Heart left ventricle (tissue), 16 donors: ENCODE measurements at regions not wholly inside any gene's neighbourhood (a gene's known extent, or its start where the extent isn't known, plus 50 kb on each side); places are given as distances from the start of the nearest gene placed in this dataset.

Experiments
- ATAC-seq, 4 donors: fragments of 200-7000 bp; cut with Tn5 transposase; one replicate each; pipeline ENCODE4 v1.9.1; 2020 to 2022; ENCODE audit warnings: moderate library complexity in 4 of 4, mild to moderate bottlenecking in 3 of 4, moderate number of reproducible peaks in 1 of 4
- DNase-seq, 5 donors: peaks; one replicate each; pipeline ENCODE4 v3.0.0-alpha.2; 2020
- H3K27ac ChIP-seq, 12 donors: fragments of 200-600 bp; sonication (generic) in 4 of 12; one replicate each; pipeline versions ENCODE4 v1.5.0 to v1.8.0; 2016 to 2022; ENCODE audit warnings: mild to moderate bottlenecking in 2 of 12
- H3K27me3 ChIP-seq, 9 donors: fragments of 200-600 bp; sonication (generic) in 2 of 9; one replicate each; pipeline versions ENCODE4 v1.5.1 to v1.8.0; 2016 to 2022; ENCODE audit warnings: mild to moderate bottlenecking in 3 of 9
- H3K36me3 ChIP-seq, 9 donors: fragments of 200-600 bp; sonication (generic) in 2 of 9; one replicate each; pipeline versions ENCODE4 v1.5.0 to v1.8.0; 2018 to 2022; ENCODE audit warnings: mild to moderate bottlenecking in 2 of 9
- H3K4me1 ChIP-seq, 12 donors: fragments of 200-600 bp; sonication (generic) in 4 of 12; one replicate each; pipeline versions ENCODE4 v1.5.0 to v1.8.0; 2016 to 2022; ENCODE audit warnings: mild to moderate bottlenecking in 3 of 12
- H3K4me3 ChIP-seq, 12 donors: fragments of 200-600 bp; sonication (generic) in 4 of 12; one replicate each; pipeline versions ENCODE4 v1.5.0 to v1.8.0; 2017 to 2022; ENCODE audit warnings: mild to moderate bottlenecking in 9 of 12, moderate library complexity in 4 of 12
- H3K9me3 ChIP-seq, 12 donors: fragments of 200-600 bp; sonication (generic) in 4 of 12; one replicate each; pipeline versions ENCODE4 v1.5.0 to v1.8.0; 2016 to 2022; ENCODE audit warnings: mild to moderate bottlenecking in 1 of 12
- CTCF ChIP-seq, 12 donors: fragments of 200-600 bp; sonication (generic) in 4 of 12; IDR thresholded peaks; one replicate each; pipeline versions ENCODE4 v1.5.0 to v1.8.0; 2018 to 2022; ENCODE audit warnings: antibody characterized with exemption in 12 of 12, mild to moderate bottlenecking in 5 of 12
- POLR2A ChIP-seq, 2 donors: fragments of 450-650 bp; IDR thresholded peaks; one replicate each; pipeline ENCODE4 v1.6.1; 2017; ENCODE audit warnings: antibody characterized with exemption in 2 of 2, mild to moderate bottlenecking in 2 of 2, moderate library complexity in 2 of 2
- WGBS, 4 donors: extraction: QIAGEN DNeasy Blood & Tissue Kit in 2 of 4; methylation state at CpG; one replicate each; pipeline versions ENCODE4 v1.1.5 to v1.1.7; 2013 to 2018; 5-methylcytosine and 5-hydroxymethylcytosine counted together
- intact Hi-C, 10 donors: fragments of 100-400 bp; cut with DNase I; formaldehyde crosslinking; loops; one replicate each; pipeline versions ENCODE4 v1.11.1 to v1.14.2; 2022
- donor health status: ischemic (EF 13 %, LVEDD 7.1; RV severe dilation, severe dysfunction).
- donor health status: healthy with polysubstance abuse.
- donor health status: DM: no; HTN: yes; CAD: no.
- donor health status: DM: no; HTN: no; CAD: no.
- donor health status: ischemic (EF 25% LVEDD 6.9; RV normal size, moderate dysfunction).
- donor health status: ischemic (EF 25% LVEDD 5.7; RV mildly dilated, moderate dysfunction).
- donor health status: healthy.
- donor health status: DM: yes; HTN: yes; CAD: no.
- donor health status: ischemic (EF 35%, LVEDD 5.7; RV mildly dilated, moderate dysfunction).
- donor health status: nonischemic (EF 11% LVEDD 7.7; RV severe dilation, severe dysfunction).
- donor health status: DM: yes; HTN: yes; CAD: no.
- donor health status: PGD.
- donor health status: ischemic (EF 29% LVEDD 5.4; RV normal size, mild dysfunction).
- donor health status: nonischemic (EF 23%, LVEDD 6.1; RV moderate dilation, normal function).

GRCh38 chr3:187878772-187879518 lies 133.7 kb upstream of the BCL6 start:
- Histone ChIP-seq H3K27ac (no peak overlapping the region), H3K4me3 (no peak overlapping the region), H3K4me1 (no peaks in the 10 kb centered on the region), H3K36me3 (no peaks in the 10 kb centered on the region), H3K27me3 (no peaks in the 10 kb centered on the region), H3K9me3 (no peaks in the 10 kb centered on the region)
- intact Hi-C loops, result no loop called here
- 78 to 86% (median 81%) methylated on average over 4 of the region's 4 CpGs for WGBS, 4 donors
- ATAC-seq, result no peak
- TF ChIP-seq CTCF (IDR thresholded peaks at IDR 0.05), result no peak
- no peak for TF ChIP-seq POLR2A (IDR thresholded peaks at IDR 0.05)
- no peak for DNase-seq

DNA sequence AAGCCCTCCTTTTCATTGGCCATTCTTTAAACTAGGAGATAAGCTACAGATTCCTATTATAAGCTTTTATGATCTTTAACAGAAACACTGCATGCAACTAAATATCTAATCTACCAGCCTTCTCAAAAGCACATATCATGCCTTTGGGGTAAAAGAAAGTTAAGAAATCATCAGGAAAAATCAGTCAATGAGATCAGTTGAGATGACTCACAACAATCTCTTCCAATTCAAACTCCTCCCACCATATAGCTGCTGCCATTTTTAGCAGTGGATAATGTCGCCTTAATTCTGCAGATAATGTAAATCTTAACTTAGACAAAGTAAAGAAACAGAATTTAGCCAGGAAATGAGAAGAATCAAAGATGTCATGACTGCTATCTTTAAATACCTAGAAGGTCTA lies 135.2 kb upstream of the BCL6 start:
- intact Hi-C loops, result no loop called here
- Histone ChIP-seq H3K27ac (no peak overlapping the region), H3K27me3 (no peaks in the 10 kb centered on the region), H3K4me3 (no peak overlapping the region), H3K4me1 (no peaks in the 10 kb centered on the region), H3K36me3 (no peaks in the 10 kb centered on the region), H3K9me3 (no peaks in the 10 kb centered on the region)
- WGBS, 4 donors, result 80 to 84% (median 81%) methylated on average over 1 of the region's 1 CpG
- TF ChIP-seq CTCF (IDR thresholded peaks at IDR 0.05) (no peak), POLR2A (IDR thresholded peaks at IDR 0.05) (no peak)
- DNase-seq (no peak), ATAC-seq (no peak)

GRCh38 chr3:187880851-187881250 lies 135.6 kb upstream of the BCL6 start:
- WGBS, 4 donors, result 83 to 88% (median 84%) methylated on average over 1 of the region's 1 CpG
- Histone ChIP-seq H3K27ac (no peak overlapping the region), H3K4me3 (no peak overlapping the region), H3K27me3 (no peaks in the 10 kb centered on the region), H3K36me3 (no peaks in the 10 kb centered on the region), H3K4me1 (no peaks in the 10 kb centered on the region), H3K9me3 (peaks cover 0 to 1% (median 0%) of the 10 kb centered on the region in 12 donors)
- DNase-seq (no peak), ATAC-seq (no peak)
- TF ChIP-seq POLR2A (IDR thresholded peaks at IDR 0.05), result no peak
- no peak for TF ChIP-seq CTCF (IDR thresholded peaks at IDR 0.05)
- intact Hi-C loops, result no loop called here

- peak overlapping the region in 1 of 12 donors; percentile 10 for H3K27ac ChIP-seq
- peaks cover 0 to 3% (median 0%) of the 10 kb centered on the region in 12 donors for H3K9me3 ChIP-seq
- no peaks in the 10 kb centered on the region for H3K36me3 ChIP-seq
- DNase-seq (no peak), ATAC-seq (no peak)
- intact Hi-C loops, result no loop called here
- no peak overlapping the region for H3K4me3 ChIP-seq
- no peaks in the 10 kb centered on the region for H3K27me3 ChIP-seq
- H3K4me1 ChIP-seq, result peaks cover 0 to 11% (median 3%) of the 10 kb centered on the region in 12 donors
- WGBS, 4 donors, result 59 to 78% (median 74%) methylated on average over 1 of the region's 1 CpG
- TF ChIP-seq POLR2A (IDR thresholded peaks at IDR 0.05) (no peak), CTCF (IDR thresholded peaks at IDR 0.05) (no peak)
Measured at GRCh38 chr3:187888701-187889100, 143.4 kb upstream of the BCL6 start.
